NCI-H2196 (cell line): ENCODE measurements at regions not wholly inside any gene's neighbourhood (a gene's known extent, or its start where the extent isn't known, plus 50 kb on each side); places are given as distances from the start of the nearest gene placed in this dataset.

Experiments used
- DNase-seq: peaks from one replicate; lab custom pipeline; 2025; ENCODE audit not compliant: unreplicated experiment; lab: John Stamatoyannopoulos, UW

DNA sequence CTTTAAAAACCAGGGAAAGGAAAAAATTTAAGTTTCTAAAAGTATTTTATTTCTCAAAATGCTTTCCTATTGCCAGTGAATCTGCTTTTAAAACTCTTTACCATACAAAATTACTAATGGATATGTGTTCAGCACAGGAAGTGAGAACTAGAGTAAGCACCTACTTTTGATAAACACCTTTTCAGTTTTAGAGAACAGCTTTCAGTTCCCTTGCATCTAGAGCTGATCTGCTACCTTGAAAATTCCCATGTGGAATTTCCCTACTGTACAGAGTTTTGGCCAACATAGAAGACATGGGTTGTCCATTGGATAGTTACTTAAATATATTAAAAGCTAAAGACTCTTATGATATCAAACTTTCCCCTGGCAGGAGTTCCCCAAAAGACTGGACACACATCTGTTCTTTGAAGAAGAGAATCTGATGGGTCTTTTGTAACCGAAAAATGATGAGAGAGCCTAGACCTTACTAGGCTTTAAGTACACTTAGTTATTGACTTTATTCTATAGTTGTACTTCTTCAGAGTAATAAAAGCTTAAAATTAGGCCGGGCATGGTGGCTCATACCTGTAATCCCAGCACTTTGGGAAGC lies 112.1 kb upstream of the CNTNAP4 start:
- DNase-seq = no peak

DNA sequence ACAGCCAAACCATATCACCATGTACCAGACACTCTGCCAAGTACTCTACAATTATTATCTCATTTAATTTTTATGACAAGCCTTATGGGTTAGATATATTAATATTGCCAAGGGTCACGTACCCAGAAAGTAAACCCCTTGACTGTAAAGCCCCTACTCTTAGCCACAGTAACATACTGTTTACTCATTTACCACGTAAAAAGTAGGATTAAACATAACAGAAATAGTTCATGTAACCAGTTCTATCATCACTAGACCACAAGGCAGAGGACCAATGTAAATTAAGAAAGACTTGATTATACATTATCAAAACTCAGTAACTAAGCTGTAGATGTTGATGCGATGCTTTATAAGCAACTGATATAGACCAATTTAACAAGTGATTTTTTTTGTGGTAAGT lies 101.5 kb upstream of the CNTNAP4 start:
- no peak for DNase-seq

DNA sequence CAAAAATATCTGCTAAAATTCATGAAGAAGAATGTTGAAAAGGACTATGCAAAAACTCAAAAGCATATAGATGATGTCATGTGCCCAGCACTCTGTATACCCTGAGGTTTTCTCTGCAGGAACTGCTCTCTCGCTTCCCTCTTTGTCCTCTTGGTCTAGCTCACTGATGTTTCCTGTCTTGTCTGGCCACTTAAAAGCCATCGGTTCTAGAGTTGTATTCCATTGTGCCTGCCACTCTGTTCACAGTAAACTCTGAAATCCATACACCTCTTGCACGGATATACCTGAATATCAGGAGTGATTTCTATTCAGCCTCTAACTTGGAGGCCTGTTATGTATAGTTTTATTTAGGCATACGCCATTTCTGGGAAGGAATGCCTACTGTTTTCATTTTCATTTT lies 101.0 kb upstream of the CNTNAP4 start:
- no peak for DNase-seq

DNA sequence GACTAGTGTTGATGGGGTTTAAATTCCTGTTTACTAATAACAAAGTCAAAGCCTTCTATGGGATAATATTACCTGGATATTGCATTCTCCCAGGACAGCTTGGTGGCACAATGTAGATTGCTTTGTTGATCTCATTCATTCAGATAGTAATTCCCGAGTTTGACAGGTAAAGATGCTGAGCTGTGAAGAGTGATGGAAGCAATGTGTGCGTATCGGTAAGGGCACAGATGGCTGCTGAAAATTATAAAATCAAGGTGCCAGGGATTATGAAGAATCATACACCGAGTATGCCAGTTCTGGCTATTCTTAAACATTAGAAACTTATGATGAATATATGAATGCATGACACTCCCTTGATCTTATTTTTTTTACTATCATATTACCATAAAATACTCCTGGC lies 100.6 kb upstream of the CNTNAP4 start:
- DNase-seq = no peak

DNA sequence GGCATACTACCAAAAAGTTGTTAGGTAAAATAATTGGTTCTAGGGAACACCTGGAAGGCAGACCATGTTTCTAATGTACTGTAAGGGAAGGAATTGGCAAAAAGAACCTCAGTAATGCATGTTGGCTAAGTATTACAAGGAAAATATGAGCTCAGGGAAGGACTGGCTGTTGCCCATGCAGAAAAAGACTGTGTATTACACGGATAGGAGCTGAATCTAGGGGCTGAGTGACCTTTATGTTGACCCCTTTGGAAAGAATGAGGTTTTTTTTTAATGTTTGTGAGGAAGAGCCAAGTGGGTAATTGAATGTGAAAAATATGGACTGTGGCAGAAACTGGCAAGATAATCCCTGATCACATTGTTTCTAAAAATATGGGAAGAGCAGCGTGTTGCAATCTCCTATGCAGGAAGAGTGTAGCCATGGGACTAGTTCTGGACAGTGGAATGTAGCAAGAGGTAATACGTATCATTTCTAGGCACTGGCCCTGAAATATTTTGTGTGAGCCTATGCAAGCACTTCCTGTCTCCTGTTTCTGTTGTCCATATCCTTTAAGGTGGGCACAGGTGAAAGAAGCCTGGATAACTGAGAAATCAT lies 95.1 kb upstream of the CNTNAP4 start:
- no peak for DNase-seq

DNA sequence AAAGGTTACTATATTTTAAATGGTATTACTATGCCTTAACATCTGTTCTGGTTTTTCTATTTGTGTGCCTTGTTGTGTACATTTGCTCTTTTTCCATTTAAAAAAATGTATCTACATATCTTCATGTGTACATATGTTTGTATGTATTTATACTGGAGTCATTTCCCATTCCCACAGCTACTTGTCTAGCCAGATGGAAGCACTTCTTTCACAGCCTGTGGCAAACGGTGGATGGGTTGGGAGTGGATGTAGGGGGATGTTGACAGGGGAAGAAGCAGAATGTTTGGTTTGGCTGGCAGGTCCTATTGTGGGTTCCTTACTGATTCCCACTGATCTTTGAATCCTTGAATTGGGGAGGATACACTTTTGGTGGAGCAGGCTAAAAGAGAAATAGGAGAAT lies 93.6 kb upstream of the CNTNAP4 start:
- no peak for DNase-seq

DNA sequence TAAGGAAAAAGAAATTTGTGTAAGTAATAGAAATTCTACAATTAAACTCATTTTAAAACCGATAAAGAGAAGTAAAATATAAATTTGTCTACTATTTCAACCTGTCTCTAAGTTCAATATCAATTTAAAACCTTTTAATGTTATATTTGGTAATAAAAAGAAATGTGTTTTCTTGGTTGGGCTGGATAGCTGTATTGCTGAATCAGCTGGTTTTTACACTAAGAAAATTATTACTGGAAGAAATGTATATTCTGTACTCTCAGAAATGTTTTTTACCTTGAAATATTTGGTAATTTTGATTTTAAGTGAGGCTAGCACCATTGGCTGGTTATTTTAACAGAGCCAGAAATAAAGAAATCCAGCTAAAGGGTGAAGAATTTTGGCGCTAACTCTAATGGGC lies 87.1 kb upstream of the CNTNAP4 start:
- no peak for DNase-seq

DNA sequence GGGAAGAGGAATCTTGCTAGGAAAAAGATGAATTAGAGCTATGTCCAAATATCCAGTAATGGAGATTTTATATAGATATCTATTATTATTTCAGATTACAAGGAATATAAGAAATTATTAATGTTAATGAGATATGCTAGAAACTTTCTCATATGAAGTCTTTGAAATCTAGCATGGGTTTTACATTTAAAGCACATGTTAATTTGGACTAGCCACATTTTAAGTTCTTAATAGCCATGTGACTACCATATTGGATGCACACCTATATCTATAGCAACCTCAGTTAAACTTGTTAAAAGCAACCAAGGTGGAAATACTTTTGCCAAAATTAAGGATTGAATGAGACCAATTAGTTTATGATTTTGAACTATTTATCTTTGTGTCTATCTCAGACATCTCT lies 86.7 kb upstream of the CNTNAP4 start:
- DNase-seq = no peak

DNA sequence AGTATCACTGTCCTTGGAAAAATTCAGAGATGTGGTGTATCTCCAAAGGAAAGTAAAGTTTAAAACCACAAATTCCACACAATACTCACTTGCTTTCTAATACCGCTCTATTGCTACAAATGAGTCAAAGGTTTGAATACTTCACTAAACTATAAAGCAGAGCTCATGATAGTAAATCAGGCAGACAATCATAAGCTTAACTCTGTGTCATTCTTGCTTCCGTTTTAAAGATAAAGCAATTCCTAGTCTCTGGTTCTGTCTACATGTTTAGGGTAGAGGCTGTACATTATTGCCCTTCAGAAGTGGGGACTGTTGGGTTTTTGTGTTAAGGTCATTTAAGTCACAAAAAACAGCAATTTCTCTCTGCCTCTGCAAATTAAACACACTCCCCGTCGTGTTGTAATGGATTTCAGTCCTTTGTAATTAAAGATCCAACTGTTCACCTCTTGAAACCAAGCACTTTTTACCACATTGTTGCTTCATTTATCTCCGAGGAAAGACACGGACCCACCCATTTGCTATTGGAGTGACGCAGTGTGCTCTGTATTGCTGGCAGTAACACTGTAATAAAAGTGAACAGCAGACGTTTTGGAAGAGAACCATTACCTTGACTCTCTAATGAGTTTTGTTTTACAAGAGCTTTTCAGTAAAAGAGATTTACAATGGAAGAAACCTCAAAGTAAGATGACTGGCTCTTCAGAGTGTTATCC lies 83.1 kb upstream of the CNTNAP4 start:
- no peak for DNase-seq

DNA sequence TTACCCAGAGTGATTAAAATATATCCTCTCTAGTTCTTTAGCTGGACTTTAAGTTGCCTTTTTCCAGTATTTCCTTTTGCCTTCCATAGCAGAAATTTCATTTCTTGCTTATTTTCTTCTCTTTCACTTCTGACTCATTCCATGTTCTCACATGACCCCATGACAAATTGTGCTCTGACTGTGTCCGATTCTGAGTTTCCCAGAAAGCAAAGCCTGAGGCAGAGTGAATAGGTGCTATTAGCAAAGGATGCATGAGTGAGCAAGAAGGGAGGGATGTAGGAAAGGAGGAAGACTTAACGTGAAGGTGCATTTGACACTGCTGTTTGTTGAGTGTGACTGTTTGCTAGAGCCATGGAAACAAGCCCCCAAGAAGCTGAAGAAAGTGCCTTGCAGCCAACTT lies 82.6 kb upstream of the CNTNAP4 start:
- DNase-seq = no peak

DNA sequence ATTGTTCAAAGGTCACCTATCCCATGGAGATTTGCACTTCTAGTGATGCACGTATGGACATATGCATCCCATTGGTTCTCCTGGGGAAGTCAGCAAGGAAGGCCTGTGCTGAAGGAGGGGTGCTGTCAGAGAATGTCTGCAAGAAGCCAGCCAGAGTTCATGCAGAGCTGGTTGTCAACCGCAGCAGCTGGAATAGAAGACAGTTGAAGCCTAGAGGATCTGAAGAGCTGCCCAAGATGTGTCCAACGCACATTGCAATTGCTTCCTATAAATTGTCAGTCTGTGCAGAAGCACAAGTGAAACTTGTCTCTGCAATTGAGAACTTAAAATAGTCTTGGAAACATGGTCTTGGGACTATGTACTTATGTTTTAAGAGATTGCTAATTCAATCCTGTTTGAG lies 82.1 kb upstream of the CNTNAP4 start:
- DNase-seq = no peak

DNA sequence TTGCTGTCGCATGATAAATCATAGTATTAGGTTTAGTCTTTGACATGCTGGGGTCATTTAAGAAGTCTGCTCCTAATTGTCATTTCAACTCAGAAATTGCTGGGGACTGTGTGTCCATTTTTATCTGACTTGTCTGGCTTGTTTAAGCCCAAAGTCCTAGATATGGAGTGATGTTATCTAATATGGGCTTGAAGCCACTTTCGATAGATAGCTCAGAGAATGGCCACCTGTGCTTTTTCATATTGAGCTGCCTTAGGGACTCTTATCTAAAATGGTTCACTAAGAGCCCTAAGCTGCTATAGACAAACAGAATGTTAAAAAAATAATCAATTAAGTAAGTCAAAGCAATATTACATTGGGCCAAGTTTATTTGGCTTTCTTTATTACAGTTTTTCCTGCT lies 81.6 kb upstream of the CNTNAP4 start:
- DNase-seq = no peak

DNA sequence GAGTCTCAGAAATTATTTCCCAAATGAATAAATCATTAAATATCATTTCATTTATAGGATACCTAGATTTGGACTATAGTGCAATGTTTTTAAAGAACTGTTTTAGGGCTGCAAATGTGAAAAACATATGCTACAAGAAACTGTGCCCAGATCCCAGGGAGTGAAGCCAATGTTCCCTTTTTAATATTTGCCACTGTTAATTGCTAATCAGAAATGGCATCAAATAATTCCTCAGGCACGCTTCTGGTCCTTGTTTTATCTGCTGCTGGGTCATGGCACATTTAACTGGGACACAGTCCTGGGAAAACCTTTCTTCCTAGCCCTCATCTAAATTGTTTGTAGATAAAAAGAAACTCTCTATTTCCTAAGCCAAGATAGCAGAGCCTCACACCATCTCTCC lies 79.3 kb upstream of the CNTNAP4 start:
- DNase-seq = no peak

DNA sequence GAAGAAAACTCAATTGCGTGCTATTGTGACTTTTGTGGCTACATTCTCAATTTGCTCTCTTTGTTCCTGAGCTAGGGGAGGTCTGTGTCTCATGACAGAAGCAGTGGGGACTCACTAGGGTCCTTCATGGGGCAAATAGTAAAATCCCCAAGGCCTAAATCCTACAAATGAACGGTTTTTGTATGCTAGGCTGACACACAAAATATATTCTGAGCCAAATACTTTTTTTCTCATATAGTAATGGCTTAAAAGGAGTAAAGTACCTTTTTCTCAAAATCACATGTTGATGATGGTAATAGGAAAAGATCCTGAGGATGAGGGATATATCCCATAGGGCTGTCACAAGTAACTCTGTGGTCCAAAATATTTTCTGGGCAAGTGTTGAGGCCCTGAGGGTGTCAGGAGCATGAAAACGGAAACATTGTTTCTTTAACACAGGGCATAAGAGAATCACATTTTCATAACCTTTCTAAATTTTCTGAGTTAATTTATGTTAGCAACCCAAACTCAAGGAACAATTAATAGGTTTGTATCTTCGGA lies 77.5 kb upstream of the CNTNAP4 start:
- DNase-seq = no peak

DNA sequence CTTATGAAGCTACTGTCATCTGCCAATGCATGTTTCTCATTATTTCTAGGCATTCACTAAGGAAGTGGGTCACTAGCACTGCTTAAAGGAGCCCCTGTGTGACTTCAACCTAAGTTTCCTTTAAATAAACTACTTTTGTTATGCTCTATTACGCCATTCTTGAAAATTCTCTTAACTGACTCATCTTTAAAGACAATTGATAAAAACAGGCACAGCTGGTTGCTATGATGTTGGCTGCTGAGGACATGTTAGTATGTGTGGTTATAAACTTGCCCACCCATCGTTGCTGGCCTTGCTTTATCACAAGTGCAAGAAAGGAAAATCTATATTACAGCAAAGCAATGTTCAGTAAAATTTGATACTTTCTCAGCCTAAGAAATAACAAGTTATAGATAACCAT lies 75.8 kb upstream of the CNTNAP4 start:
- DNase-seq = no peak

DNA sequence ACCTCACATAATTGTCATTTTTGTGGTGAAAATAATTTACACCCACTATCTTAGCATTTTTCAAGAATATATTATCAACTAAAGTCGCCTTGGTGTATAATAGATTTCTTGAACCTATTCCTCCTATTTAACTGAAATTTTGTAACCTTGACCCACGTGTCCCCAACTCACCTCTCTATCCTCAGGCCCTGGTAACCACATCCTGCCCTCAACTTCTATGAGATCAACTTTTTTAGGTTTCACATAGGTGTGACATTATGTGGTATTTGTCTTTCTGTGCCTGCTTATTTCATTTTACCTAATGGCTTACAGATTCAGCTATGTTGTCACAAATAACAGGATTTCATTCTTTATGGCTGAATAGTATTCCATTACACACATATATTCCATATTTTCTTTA lies 73.0 kb upstream of the CNTNAP4 start:
- no peak for DNase-seq

DNA sequence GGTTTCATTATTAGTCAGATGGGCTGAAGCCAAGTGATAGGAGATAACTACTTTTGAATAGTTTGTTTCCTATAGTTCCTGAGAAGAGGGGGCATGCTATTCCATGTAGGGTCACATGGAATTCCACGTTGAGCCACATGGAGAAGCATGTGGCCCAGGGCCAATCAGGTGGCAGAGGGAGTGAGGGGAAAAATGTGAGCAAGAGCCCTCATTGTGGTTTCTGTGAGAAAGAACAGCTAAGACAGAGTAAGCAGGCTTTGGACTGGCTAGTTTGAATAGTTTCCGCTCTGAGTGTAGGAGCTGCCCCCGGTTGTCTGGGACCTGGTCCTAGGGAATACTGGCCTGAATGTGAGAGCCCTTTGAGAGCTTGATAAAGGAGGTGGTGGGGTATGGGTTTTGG lies 69.9 kb upstream of the CNTNAP4 start:
- DNase-seq = no peak

DNA sequence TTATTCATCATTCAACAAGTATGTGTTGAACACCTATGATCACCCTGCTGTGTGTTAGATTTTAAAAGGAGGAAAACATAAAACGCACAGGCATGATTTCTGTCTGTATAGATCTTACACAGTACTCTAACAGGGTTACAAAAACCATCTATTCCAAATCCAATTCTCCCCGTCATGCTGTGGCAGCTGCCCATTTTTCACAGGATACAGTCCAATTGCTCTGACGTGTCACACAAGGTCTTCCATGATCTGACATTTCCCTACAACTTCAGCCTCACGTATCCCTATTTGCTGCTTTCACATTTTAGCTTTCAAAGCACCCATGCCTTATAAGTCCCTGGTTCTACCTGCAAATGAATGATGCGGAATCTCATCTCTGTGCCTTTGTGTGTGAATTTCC lies 67.0 kb upstream of the CNTNAP4 start:
- DNase-seq = no peak

DNA sequence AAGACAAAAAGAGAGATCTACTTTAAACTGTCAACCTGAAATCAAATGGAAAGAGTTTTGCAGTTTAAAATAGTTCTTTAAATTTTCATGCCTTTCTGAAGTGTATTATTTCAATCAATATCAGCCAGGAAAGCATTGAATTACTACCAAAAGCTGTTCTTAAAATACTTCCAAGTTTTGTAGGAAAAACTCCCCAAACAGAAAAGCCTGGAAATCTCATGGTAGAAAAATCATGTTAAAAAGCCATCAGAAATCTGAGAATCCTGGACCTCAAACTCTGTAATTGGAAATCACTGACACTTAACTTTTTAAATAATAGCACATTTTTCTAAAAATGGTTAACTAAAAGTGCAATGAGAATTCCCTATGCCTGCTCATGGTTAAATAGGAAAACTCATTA lies 63.3 kb upstream of the CNTNAP4 start:
- DNase-seq = no peak

DNA sequence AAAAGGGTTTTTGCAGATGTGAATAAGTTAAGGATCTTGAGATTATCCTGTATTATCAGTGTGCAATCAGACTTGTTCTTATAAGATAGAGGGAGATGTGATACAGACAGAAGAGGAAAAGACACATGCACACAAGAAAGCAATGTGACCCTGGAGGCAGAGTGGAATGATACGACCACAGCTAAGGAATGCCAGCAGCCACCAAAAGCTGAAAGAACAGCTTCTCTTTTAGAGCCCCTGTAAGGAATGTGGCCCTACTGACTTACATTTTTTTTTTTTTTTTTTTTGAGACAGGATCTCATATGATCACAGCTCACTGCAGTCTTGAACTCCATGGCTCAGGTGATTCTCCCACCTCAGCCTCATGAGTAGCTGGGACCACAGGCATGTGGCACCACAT lies 62.3 kb upstream of the CNTNAP4 start:
- DNase-seq = no peak

DNA sequence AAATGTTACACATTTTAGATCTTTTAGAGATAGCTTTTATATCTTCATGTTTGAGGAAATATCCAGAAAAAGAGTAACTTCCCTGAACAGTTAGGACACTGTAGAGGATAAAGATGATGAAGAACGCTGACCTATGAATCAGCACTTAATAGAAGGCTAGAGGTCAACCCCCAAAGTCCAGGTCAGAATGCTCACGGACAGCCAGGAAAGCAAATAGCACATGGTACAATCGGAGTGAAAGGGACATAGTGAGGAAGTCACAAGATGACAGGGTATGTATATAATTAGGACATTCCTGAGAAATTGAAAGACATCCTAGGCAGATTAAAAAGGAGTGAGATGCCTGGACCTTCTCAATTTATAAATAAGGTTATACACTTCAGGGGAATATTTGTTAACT lies 55.1 kb upstream of the CNTNAP4 start:
- DNase-seq = no peak

DNA sequence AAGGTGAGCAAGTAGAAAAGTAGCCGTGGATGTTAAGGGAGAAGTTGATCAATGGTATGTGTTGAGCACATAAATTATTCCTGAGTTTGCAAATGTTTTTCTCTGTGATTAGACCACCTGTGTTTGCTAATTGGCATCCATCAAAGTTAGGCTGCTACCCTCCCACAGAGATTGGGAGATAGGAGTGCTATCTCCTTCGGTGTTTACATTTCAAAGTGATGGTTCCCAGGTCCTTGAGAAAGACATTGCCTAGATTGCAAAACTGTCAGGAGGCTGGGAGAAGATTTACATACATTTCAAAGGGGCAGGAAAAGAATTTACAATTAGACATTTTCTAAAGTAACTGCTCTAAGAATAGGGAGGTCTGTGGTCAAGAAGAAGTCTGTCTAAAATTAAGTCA lies 54.3 kb upstream of the CNTNAP4 start:
- DNase-seq = no peak

DNA sequence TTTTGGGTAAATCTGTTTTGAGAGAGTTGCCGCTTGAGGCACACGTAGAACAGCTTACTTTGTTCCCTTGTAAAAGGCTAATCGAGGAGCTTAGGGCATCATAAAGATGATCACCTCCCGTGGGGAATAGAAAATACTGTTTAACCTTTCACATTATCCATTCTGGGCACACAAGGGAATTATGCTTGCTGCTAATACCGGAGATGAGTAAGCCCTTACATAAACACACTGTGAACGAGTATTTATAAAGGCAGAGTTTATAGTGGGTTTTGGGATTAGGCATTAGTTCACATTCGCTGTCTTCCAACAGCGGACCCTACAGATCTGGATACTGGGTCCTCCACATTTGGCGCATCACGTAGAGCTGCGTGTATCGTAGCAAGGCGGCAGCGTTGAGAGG lies 51.2 kb upstream of the CNTNAP4 start:
- no peak for DNase-seq
